Astrocyte (in vitro differentiated cells and primary cell): ENCODE measurements at regions not wholly inside any gene's neighbourhood (a gene's known extent, or its start where the extent isn't known, plus 50 kb on each side); places are given as distances from the start of the nearest gene placed in this dataset.

ENCODE experiments used
- DNase-seq: peaks from one replicate; pipeline ENCODE4 v3.0.0-alpha.2; 2010; ENCODE audit warnings: low read depth
- FAIRE-seq: peaks from 2 replicates; lab custom pipeline; 2011; peaks lifted over from hg19 to GRCh38; lab: Jason Lieb, UNC
- H2AFZ ChIP-seq: 2 replicates; pipeline ENCODE4 v1.6.0; 2012; ENCODE audit warnings: low read depth, low read length, inconsistent platforms
- H3K27ac ChIP-seq: 2 replicates; pipeline ENCODE4 v1.5.1; 2011; ENCODE audit warnings: low read depth, low read length, inconsistent platforms
- H3K27me3 ChIP-seq: 2 replicates; pipeline ENCODE4 v1.6.0; 2011; ENCODE audit warnings: low read length, inconsistent platforms; ENCODE audit not compliant: insufficient read depth
- H3K36me3 ChIP-seq: 2 replicates; pipeline ENCODE4 v1.5.1; 2011; ENCODE audit warnings: low read length, inconsistent platforms; ENCODE audit not compliant: insufficient read depth
- H3K4me1 ChIP-seq: 2 replicates; pipeline ENCODE4 v1.5.1; 2011; ENCODE audit warnings: low read length, inconsistent platforms; ENCODE audit not compliant: insufficient read depth
- H3K4me2 ChIP-seq: 2 replicates; pipeline ENCODE4 v1.6.0; 2012; ENCODE audit warnings: low read length, inconsistent platforms
- H3K4me3 ChIP-seq: 2 replicates; pipeline ENCODE4 v1.5.1; 2011; ENCODE audit warnings: low read depth, mild to moderate bottlenecking, low read length, inconsistent platforms; ENCODE audit not compliant: insufficient read depth
- H3K79me2 ChIP-seq: 2 replicates; pipeline ENCODE4 v1.6.0; 2012; ENCODE audit warnings: mild to moderate bottlenecking, low read length, inconsistent platforms; ENCODE audit not compliant: insufficient read depth
- H3K9ac ChIP-seq: 2 replicates; pipeline ENCODE4 v1.6.0; 2012; ENCODE audit warnings: mild to moderate bottlenecking, low read length, inconsistent platforms
- H3K9me3 ChIP-seq: 2 replicates; pipeline ENCODE4 v1.5.1; 2012; ENCODE audit warnings: low read depth, mild to moderate bottlenecking, low read length, inconsistent platforms; ENCODE audit not compliant: insufficient read depth
- H4K20me1 ChIP-seq: 2 replicates; pipeline ENCODE4 v1.6.0; 2012; ENCODE audit warnings: low read length, inconsistent platforms; ENCODE audit not compliant: insufficient read depth
- H3K27ac Mint-ChIP-seq: one replicate; pipeline ENCODE4 v1.8.0; 2021; ENCODE audit warnings: mild to moderate bottlenecking, mixed read lengths; ENCODE audit not compliant: unreplicated experiment
- H3K27me3 Mint-ChIP-seq: one replicate; pipeline ENCODE4 v1.8.0; 2021; ENCODE audit warnings: low read depth, mixed read lengths; ENCODE audit not compliant: unreplicated experiment
- H3K36me3 Mint-ChIP-seq: one replicate; pipeline ENCODE4 v1.8.0; 2021; ENCODE audit warnings: low read depth, mixed read lengths; ENCODE audit not compliant: unreplicated experiment
- H3K4me1 Mint-ChIP-seq: one replicate; pipeline ENCODE4 v1.8.0; 2021; ENCODE audit warnings: low read depth, mixed read lengths; ENCODE audit not compliant: unreplicated experiment
- H3K4me3 Mint-ChIP-seq: one replicate; pipeline ENCODE4 v1.8.0; 2021; ENCODE audit warnings: mild to moderate bottlenecking, moderate library complexity, mixed read lengths; ENCODE audit not compliant: unreplicated experiment
- H3K9me3 Mint-ChIP-seq: one replicate; pipeline ENCODE4 v1.8.0; 2021; ENCODE audit warnings: mild to moderate bottlenecking, mixed read lengths; ENCODE audit not compliant: unreplicated experiment
- EZH2 ChIP-seq: IDR thresholded peaks from 2 replicates; pipeline ENCODE4 v1.6.1; 2012; ENCODE audit warnings: mild to moderate bottlenecking, low read length, inconsistent platforms; ENCODE audit not compliant: insufficient read depth
- TF ChIP-seq, protein P1 (sequence below): IDR thresholded peaks from 2 replicates; pipeline ENCODE4 v1.5.1; 2011; ENCODE audit warnings: low read depth, mild to moderate bottlenecking, inconsistent platforms, low read length, moderate library complexity; ENCODE audit not compliant: insufficient read depth

DNA sequence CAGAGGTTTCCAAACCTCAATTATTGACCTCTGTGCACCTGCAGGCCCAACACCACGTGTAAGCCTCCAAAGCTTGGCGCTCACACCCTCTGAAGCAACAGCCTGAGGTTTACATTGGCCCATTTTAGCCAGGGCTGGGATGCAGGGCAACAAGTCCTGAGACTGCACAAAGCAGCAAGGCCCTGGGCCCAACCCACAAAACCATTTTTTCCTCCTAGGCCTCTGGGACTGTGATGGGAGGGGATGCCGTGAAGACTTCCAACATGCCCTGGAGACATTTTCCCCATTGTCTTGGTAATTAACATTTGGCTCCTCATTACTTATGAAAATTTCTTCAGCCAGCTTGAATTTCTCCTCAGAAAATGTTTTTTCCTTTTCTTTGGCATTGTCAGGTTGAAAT is 54.9 kb upstream of the CNKSR2 start:
- H3K4me1 ChIP-seq: no peaks in the 10 kb centered on the region
- no peak overlapping the region for H3K27ac ChIP-seq
- FAIRE-seq: no peak
- Mint-ChIP-seq H3K36me3 (no peaks in the 10 kb centered on the region), H3K9me3 (peaks cover 4% of the 10 kb centered on the region), H3K27me3 (no peaks in the 10 kb centered on the region), H3K27ac (no peak overlapping the region), H3K4me1 (no peaks in the 10 kb centered on the region), H3K4me3 (no peak overlapping the region)
- H2AFZ ChIP-seq: no peak overlapping the region
- no peaks in the 10 kb centered on the region for H3K9me3 ChIP-seq
- no peaks in the 10 kb centered on the region for H4K20me1 ChIP-seq
- no peak overlapping the region for H3K4me2 ChIP-seq
- H3K36me3 ChIP-seq: no peaks in the 10 kb centered on the region
- no peaks in the 10 kb centered on the region for H3K79me2 ChIP-seq
- no peak for TF ChIP-seq EZH2
- TF ChIP-seq, protein P1, sequence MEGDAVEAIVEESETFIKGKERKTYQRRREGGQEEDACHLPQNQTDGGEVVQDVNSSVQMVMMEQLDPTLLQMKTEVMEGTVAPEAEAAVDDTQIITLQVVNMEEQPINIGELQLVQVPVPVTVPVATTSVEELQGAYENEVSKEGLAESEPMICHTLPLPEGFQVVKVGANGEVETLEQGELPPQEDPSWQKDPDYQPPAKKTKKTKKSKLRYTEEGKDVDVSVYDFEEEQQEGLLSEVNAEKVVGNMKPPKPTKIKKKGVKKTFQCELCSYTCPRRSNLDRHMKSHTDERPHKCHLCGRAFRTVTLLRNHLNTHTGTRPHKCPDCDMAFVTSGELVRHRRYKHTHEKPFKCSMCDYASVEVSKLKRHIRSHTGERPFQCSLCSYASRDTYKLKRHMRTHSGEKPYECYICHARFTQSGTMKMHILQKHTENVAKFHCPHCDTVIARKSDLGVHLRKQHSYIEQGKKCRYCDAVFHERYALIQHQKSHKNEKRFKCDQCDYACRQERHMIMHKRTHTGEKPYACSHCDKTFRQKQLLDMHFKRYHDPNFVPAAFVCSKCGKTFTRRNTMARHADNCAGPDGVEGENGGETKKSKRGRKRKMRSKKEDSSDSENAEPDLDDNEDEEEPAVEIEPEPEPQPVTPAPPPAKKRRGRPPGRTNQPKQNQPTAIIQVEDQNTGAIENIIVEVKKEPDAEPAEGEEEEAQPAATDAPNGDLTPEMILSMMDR: no peak
- DNase-seq: no peak
- H3K4me3 ChIP-seq: no peak overlapping the region
- H3K27me3 ChIP-seq: no peaks in the 10 kb centered on the region
- no peak overlapping the region for H3K9ac ChIP-seq
